KMS-11 (cell line): ENCODE measurements at regions not wholly inside any gene's neighbourhood (a gene's known extent, or its start where the extent isn't known, plus 50 kb on each side); places are given as distances from the start of the nearest gene placed in this dataset.

ENCODE experiments used
- H2AFZ ChIP-seq: fragments of 200-600 bp; sonication (generic); 2 replicates; pipeline ENCODE4 v1.6.1; 2016; ENCODE audit warnings: antibody characterized with exemption, mixed run types, low read depth
- H3K27ac ChIP-seq: fragments of 200-600 bp; sonication (generic); 2 replicates; pipeline ENCODE4 v1.6.1; 2016; ENCODE audit warnings: mild to moderate bottlenecking, mixed run types
- H3K27me3 ChIP-seq: fragments of 200-600 bp; sonication (generic); 2 replicates; pipeline ENCODE4 v1.6.1; 2017; ENCODE audit warnings: mild to moderate bottlenecking, low read depth, mixed run types, moderate library complexity; ENCODE audit not compliant: insufficient read depth
- H3K36me3 ChIP-seq: fragments of 200-600 bp; sonication (generic); 2 replicates; pipeline ENCODE4 v1.6.1; 2017; ENCODE audit warnings: mild to moderate bottlenecking, mixed run types; ENCODE audit not compliant: insufficient read depth
- H3K4me1 ChIP-seq: fragments of 200-600 bp; sonication (generic); 2 replicates; pipeline ENCODE4 v1.6.1; 2016; ENCODE audit warnings: mild to moderate bottlenecking, low read depth, mixed run types; ENCODE audit not compliant: poor library complexity, severe bottlenecking
- H3K4me2 ChIP-seq: fragments of 200-600 bp; sonication (generic); 2 replicates; pipeline ENCODE4 v1.7.0; 2016; ENCODE audit warnings: mild to moderate bottlenecking, mixed run types
- H3K4me3 ChIP-seq: fragments of 200-600 bp; sonication (generic); IDR thresholded peaks from 2 replicates; pipeline ENCODE4 v1.6.1; 2017; ENCODE audit warnings: low read depth, low read length, mixed read lengths; ENCODE audit not compliant: insufficient read depth
- H3K79me2 ChIP-seq: fragments of 200-600 bp; sonication (generic); 2 replicates; pipeline ENCODE4 v1.6.1; 2016; ENCODE audit warnings: low read depth, mixed run types; ENCODE audit not compliant: insufficient read depth
- H3K9ac ChIP-seq: fragments of 200-600 bp; sonication (generic); 2 replicates; pipeline ENCODE4 v1.6.1; 2016; ENCODE audit warnings: mild to moderate bottlenecking, mixed run types
- H4K20me1 ChIP-seq: fragments of 200-600 bp; sonication (generic); 2 replicates; pipeline ENCODE4 v1.6.1; 2016; ENCODE audit warnings: mild to moderate bottlenecking, mixed run types; ENCODE audit not compliant: insufficient read depth
- TF ChIP-seq, protein P1 (sequence below): fragments of 200-600 bp; sonication (generic); conservative IDR thresholded peaks from 2 replicates; pipeline ENCODE4 v1.6.1; 2017; ENCODE audit warnings: low read depth, mild to moderate bottlenecking, antibody characterized with exemption, low read length, moderate library complexity, mixed read lengths

DNA sequence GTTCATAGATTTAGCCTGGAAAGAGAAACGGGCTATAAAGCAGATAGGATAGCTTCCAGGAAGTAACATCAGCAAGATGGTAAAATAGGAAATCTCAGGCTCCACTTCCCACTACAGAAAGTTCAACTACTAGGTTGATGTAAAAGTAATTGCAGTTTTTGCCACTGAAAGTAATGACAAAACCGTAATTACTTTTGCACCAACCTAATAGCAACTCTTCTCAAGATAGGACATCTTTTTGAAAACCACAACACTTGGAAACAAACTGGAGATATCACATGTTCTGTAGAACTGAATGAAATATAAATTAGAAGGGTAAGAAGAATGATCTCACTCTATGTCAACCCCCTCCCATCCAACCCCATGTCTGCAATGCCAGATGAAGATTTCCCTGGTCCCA, 1154.3 kb downstream of the BCL11A start:
- Histone ChIP-seq H4K20me1 (no peaks in the 10 kb centered on the region), H2AFZ (no peak overlapping the region), H3K79me2 (no peaks in the 10 kb centered on the region), H3K4me1 (no peaks in the 10 kb centered on the region), H3K27ac (no peak overlapping the region), H3K9ac (no peak overlapping the region), H3K4me3 (no peak overlapping the region), H3K36me3 (no peaks in the 10 kb centered on the region), H3K4me2 (no peak overlapping the region), H3K27me3 (no peaks in the 10 kb centered on the region)
- TF ChIP-seq, protein P1, sequence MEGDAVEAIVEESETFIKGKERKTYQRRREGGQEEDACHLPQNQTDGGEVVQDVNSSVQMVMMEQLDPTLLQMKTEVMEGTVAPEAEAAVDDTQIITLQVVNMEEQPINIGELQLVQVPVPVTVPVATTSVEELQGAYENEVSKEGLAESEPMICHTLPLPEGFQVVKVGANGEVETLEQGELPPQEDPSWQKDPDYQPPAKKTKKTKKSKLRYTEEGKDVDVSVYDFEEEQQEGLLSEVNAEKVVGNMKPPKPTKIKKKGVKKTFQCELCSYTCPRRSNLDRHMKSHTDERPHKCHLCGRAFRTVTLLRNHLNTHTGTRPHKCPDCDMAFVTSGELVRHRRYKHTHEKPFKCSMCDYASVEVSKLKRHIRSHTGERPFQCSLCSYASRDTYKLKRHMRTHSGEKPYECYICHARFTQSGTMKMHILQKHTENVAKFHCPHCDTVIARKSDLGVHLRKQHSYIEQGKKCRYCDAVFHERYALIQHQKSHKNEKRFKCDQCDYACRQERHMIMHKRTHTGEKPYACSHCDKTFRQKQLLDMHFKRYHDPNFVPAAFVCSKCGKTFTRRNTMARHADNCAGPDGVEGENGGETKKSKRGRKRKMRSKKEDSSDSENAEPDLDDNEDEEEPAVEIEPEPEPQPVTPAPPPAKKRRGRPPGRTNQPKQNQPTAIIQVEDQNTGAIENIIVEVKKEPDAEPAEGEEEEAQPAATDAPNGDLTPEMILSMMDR: no peak

DNA sequence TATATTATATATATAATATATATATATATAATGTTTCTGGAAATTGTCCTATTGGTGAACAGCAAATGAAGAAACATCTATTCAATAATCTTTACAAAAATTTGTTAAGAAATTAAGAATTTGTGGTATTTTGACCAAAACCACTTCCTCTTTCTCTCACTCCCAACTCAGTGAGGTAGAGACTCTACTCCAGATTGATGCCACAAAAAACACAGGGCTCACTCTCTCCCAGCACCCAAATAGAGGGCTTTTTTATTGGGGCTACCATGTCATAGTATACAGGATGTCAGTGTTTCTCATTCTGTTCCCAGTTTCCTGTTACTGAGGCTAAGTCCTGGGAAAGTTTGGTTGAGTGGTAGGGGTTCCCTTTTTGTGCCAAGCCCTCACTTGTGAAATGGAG, 1155.4 kb downstream of the BCL11A start:
- Histone ChIP-seq H3K27ac (no peak overlapping the region), H3K4me2 (no peak overlapping the region), H3K9ac (no peak overlapping the region), H3K79me2 (no peaks in the 10 kb centered on the region), H3K36me3 (no peaks in the 10 kb centered on the region), H3K4me3 (no peak overlapping the region), H3K4me1 (no peaks in the 10 kb centered on the region), H3K27me3 (no peaks in the 10 kb centered on the region), H2AFZ (no peak overlapping the region), H4K20me1 (no peaks in the 10 kb centered on the region)
- TF ChIP-seq, protein P1: no peak

DNA sequence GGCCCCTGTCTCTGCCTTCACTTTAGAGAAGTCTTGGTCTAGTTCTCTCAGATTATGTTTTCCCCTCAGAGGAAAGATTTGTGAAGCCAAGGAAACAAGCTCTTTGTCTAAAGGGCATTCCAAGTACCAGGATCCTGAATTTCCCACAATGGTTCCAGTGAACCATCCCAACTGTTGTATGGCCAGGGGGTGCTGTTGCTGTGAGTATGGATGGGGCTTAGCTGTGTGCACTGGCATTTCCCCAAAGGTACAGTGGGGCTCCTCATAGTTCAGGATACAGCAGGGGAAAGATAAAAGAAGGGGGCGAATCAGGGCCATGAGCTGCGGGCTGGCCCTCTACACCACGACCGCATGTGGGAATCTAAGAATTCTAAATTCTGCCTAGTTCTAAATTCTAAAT, 1154.0 kb upstream of the FANCL start:
- Histone ChIP-seq H3K79me2 (no peaks in the 10 kb centered on the region), H3K4me1 (no peaks in the 10 kb centered on the region), H2AFZ (no peak overlapping the region), H3K4me2 (no peak overlapping the region), H3K4me3 (no peak overlapping the region), H3K27me3 (no peaks in the 10 kb centered on the region), H4K20me1 (no peaks in the 10 kb centered on the region), H3K9ac (no peak overlapping the region), H3K27ac (no peak overlapping the region), H3K36me3 (no peaks in the 10 kb centered on the region)
- TF ChIP-seq, protein P1: no peak

DNA sequence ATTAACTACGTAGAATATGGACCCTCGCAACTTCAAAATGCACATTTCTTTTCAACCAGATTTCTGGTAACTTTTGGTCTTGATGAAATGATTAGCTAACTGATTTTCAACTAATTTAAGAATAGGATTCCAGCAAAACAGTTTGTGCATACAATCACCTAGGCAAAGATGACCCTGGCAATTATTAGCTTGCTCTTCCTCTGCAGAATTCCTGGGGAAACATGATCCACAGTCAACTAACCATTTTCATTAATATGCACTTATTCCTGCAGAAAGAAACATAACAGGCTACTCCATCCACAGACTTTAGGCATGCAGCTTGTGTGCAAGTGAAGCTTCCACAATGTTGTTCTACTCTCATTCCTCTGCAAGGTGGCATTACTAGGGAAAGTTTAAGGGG, 1150.8 kb upstream of the FANCL start:
- Histone ChIP-seq H3K4me2 (no peak overlapping the region), H3K27me3 (no peaks in the 10 kb centered on the region), H3K79me2 (no peaks in the 10 kb centered on the region), H3K4me3 (no peak overlapping the region), H3K9ac (no peak overlapping the region), H4K20me1 (no peaks in the 10 kb centered on the region), H3K36me3 (no peaks in the 10 kb centered on the region), H2AFZ (no peak overlapping the region), H3K27ac (no peak overlapping the region), H3K4me1 (no peaks in the 10 kb centered on the region)
- TF ChIP-seq, protein P1: no peak

DNA sequence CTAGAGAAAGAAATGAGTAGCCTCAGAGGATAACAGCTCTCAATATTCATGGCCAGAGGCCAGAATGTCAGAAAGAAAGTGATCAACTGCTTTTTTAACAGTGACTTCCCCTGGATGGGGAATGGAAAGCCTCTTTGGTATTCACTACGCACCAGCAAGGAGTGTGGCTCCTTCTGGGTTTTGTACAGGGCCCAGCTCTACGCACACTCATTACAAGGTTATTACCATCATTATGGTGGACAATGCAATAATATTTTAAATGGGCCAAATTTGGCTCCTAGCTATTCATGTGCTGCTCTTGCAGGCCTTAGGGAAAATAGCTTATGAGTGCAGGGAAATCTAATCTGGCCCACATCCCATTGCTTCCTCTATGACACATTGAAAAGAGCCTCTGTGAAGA, 1149.5 kb upstream of the FANCL start:
- Histone ChIP-seq H3K79me2 (no peaks in the 10 kb centered on the region), H3K4me3 (no peak overlapping the region), H3K27ac (no peak overlapping the region), H3K27me3 (no peaks in the 10 kb centered on the region), H2AFZ (no peak overlapping the region), H3K4me1 (no peaks in the 10 kb centered on the region), H3K9ac (no peak overlapping the region), H4K20me1 (no peaks in the 10 kb centered on the region), H3K4me2 (no peak overlapping the region), H3K36me3 (no peaks in the 10 kb centered on the region)
- TF ChIP-seq, protein P1: no peak
